ENCODE measurements at regions not wholly inside any gene's neighbourhood (a gene's known extent, or its start where the extent isn't known, plus 50 kb on each side); places are given as distances from the start of the nearest gene placed in this dataset.

GRCh38 chr3:107939691-107940442, 151.0 kb downstream of the CD47 start:
- TF ChIP-seq, protein P1, sequence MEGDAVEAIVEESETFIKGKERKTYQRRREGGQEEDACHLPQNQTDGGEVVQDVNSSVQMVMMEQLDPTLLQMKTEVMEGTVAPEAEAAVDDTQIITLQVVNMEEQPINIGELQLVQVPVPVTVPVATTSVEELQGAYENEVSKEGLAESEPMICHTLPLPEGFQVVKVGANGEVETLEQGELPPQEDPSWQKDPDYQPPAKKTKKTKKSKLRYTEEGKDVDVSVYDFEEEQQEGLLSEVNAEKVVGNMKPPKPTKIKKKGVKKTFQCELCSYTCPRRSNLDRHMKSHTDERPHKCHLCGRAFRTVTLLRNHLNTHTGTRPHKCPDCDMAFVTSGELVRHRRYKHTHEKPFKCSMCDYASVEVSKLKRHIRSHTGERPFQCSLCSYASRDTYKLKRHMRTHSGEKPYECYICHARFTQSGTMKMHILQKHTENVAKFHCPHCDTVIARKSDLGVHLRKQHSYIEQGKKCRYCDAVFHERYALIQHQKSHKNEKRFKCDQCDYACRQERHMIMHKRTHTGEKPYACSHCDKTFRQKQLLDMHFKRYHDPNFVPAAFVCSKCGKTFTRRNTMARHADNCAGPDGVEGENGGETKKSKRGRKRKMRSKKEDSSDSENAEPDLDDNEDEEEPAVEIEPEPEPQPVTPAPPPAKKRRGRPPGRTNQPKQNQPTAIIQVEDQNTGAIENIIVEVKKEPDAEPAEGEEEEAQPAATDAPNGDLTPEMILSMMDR (conservative IDR thresholded peaks at IDR 0.05; ENCODE audit: low read length) = no peak
- TF ChIP-seq EZH2phosphoT487 (IDR thresholded peaks at IDR 0.05; ENCODE audit: borderline replicate concordance) = no peak
